Ishikawa (cell line): ENCODE measurements at regions not wholly inside any gene's neighbourhood (a gene's known extent, or its start where the extent isn't known, plus 50 kb on each side); places are given as distances from the start of the nearest gene placed in this dataset.

Source experiments
- CEBPB ChIP-seq: IDR thresholded peaks from 2 replicates; pipeline ENCODE4 v1.6.1; 2012
- CREB1 ChIP-seq: IDR thresholded peaks from 2 replicates; pipeline ENCODE4 v1.6.1; 2012; ENCODE audit warnings: low read depth
- EGR1 ChIP-seq: IDR thresholded peaks from 2 replicates; pipeline ENCODE4 v1.6.1; 2012
- EP300 ChIP-seq: IDR thresholded peaks from 2 replicates; pipeline ENCODE4 v1.6.1; 2012; ENCODE audit warnings: borderline replicate concordance
- FOXM1 ChIP-seq: IDR thresholded peaks from 2 replicates; pipeline ENCODE4 v1.6.1; 2012; ENCODE audit warnings: low read depth, borderline replicate concordance
- MAX ChIP-seq: IDR thresholded peaks from 2 replicates; pipeline ENCODE4 v1.6.1; 2012
- NFIC ChIP-seq: IDR thresholded peaks from 2 replicates; pipeline ENCODE4 v1.6.1; 2012
- RAD21 ChIP-seq: IDR thresholded peaks from 2 replicates; pipeline ENCODE4 v1.6.1; 2012; ENCODE audit warnings: low read depth
- REST ChIP-seq: IDR thresholded peaks from 2 replicates; pipeline ENCODE4 v1.6.1; 2012; ENCODE audit warnings: low read depth, mild to moderate bottlenecking
- TAF1 ChIP-seq: IDR thresholded peaks from 2 replicates; pipeline ENCODE4 v1.6.1; 2012; ENCODE audit warnings: low read depth, mild to moderate bottlenecking
- TCF12 ChIP-seq: IDR thresholded peaks from 2 replicates; pipeline ENCODE4 v1.6.1; 2012; ENCODE audit warnings: low read depth
- TEAD4 ChIP-seq: IDR thresholded peaks from 2 replicates; pipeline ENCODE4 v1.6.1; 2012
- USF1 ChIP-seq: IDR thresholded peaks from 2 replicates; pipeline ENCODE4 v1.6.1; 2012
- YY1 ChIP-seq: IDR thresholded peaks from 2 replicates; pipeline ENCODE4 v1.6.1; 2012; ENCODE audit warnings: low read depth
- ZBTB7A ChIP-seq: IDR thresholded peaks from 2 replicates; pipeline ENCODE4 v1.6.1; 2012; ENCODE audit warnings: low read depth

- TF ChIP-seq RAD21 (no peak), EGR1 (no peak), FOXM1 (no peak), NFIC (no peak), USF1 (no peak), ZBTB7A (no peak), YY1 (no peak), EP300 (no peak), MAX (no peak), CREB1 (no peak), TAF1 (no peak), REST (no peak), TCF12 (no peak), CEBPB (no peak), TEAD4 (no peak)
Measured at GRCh38 chr2:106334802-106335201, 133.4 kb downstream of the RGPD3 start.

- TF ChIP-seq REST: no peak
- TF ChIP-seq ZBTB7A: no peak
- TF ChIP-seq CREB1: no peak
- no peak for TF ChIP-seq TCF12
- no peak for TF ChIP-seq TAF1
- no peak for TF ChIP-seq EP300
- TF ChIP-seq TEAD4: no peak
Measured at GRCh38 chr2:106332054-106332453, 136.2 kb downstream of the RGPD3 start.

- TF ChIP-seq CREB1 (no peak), YY1 (no peak), FOXM1 (no peak), RAD21 (no peak), ZBTB7A (no peak), EGR1 (no peak), TEAD4 (no peak), TAF1 (no peak), NFIC (no peak), TCF12 (no peak), REST (no peak), CEBPB (no peak), EP300 (no peak), USF1 (no peak), MAX (no peak)
Measured at GRCh38 chr2:106323337-106324013, 129.4 kb upstream of the UXS1 start.

- TF ChIP-seq YY1: no peak
- no peak for TF ChIP-seq RAD21
- TF ChIP-seq CREB1: no peak
- no peak for TF ChIP-seq MAX
- no peak for TF ChIP-seq FOXM1
Measured at GRCh38 chr2:106322281-106322680, 128.2 kb upstream of the UXS1 start.
